Endothelial cell of umbilical vein (primary cell): ENCODE measurements at regions not wholly inside any gene's neighbourhood (a gene's known extent, or its start where the extent isn't known, plus 50 kb on each side); places are given as distances from the start of the nearest gene placed in this dataset.

Source experiments
- EZH2 ChIP-seq: IDR thresholded peaks from 2 replicates; pipeline ENCODE4 v1.6.1; 2012; ENCODE audit warnings: borderline replicate concordance, low read depth, mild to moderate bottlenecking, moderate library complexity, low read length, inconsistent platforms; ENCODE audit not compliant: severe bottlenecking
- POLR2A ChIP-seq: IDR thresholded peaks from 2 replicates; pipeline ENCODE4 v1.6.1; 2012; ENCODE audit warnings: low read depth, mild to moderate bottlenecking, control low read depth, low read length
- POLR2AphosphoS5 ChIP-seq: IDR thresholded peaks from 2 replicates; pipeline ENCODE4 v1.6.1; 2012; ENCODE audit warnings: low read depth, mild to moderate bottlenecking, control low read depth, low read length, moderate library complexity; ENCODE audit not compliant: insufficient read depth
- TF ChIP-seq, protein P1 (sequence below), 2 donors: IDR thresholded peaks; 1 replicate in 1 of 2; 2 replicates in 1 of 2; pipeline ENCODE4 v1.5.1; 2011; ENCODE audit warnings: low read length in 2 of 2, mild to moderate bottlenecking in 2 of 2, moderate library complexity in 2 of 2, control low read depth in 1 of 2, inconsistent platforms in 1 of 2, low read depth in 1 of 2; ENCODE audit not compliant: insufficient read depth in 1 of 2; ENCODE audit errors: extremely low read depth in 1 of 2

- TF ChIP-seq, protein P1, sequence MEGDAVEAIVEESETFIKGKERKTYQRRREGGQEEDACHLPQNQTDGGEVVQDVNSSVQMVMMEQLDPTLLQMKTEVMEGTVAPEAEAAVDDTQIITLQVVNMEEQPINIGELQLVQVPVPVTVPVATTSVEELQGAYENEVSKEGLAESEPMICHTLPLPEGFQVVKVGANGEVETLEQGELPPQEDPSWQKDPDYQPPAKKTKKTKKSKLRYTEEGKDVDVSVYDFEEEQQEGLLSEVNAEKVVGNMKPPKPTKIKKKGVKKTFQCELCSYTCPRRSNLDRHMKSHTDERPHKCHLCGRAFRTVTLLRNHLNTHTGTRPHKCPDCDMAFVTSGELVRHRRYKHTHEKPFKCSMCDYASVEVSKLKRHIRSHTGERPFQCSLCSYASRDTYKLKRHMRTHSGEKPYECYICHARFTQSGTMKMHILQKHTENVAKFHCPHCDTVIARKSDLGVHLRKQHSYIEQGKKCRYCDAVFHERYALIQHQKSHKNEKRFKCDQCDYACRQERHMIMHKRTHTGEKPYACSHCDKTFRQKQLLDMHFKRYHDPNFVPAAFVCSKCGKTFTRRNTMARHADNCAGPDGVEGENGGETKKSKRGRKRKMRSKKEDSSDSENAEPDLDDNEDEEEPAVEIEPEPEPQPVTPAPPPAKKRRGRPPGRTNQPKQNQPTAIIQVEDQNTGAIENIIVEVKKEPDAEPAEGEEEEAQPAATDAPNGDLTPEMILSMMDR (IDR thresholded peaks at IDR 0.05; ENCODE audit: extremely low read depth in 1 of 2, insufficient read depth in 1 of 2, low read depth in 1 of 2, low read length in 2 of 2) = no peak
- TF ChIP-seq POLR2AphosphoS5 = no peak
- TF ChIP-seq EZH2 = no peak
- TF ChIP-seq POLR2A = no peak
These were observed 392.5 kb downstream of the GBA3 start for GRCh38 chr4:23085249-23085568.
